ENCODE measurements at regions not wholly inside any gene's neighbourhood (a gene's known extent, or its start where the extent isn't known, plus 50 kb on each side); places are given as distances from the start of the nearest gene placed in this dataset.

DNA sequence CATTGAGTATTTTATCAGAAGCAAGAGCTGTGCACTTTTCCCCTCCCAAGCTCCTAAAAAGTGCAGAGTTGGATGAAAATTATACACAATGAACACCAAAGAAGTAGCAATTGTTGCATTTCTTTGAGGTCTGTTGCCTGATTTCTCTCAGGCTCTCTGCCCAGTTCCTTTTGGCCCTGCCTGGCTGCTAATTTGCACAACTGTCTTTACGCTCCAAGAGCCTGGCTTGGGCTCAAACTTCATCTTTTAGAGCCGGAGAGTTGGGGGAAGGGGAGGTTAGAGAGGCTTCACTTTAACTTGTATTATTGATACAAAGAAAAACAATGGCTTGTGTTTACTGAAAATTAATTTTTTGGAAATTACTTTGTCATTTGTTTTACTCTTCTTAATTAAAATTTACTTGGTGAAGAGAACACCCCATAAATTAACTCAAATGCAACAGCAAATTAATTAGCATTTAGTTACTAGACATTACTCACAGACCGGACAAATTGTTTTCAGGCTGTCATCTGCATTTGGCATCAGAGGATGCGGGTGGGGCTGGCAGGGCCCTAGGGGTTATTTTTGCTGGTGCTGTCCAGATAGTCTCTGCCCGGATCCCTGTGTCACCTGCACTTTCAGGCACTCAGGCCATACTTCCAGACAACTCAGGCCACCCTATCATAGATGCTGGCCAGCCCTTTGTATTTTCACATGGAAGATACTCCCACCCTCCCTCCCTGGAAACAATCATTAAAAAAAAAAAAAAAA, 407.3 kb downstream of the NXPE2 start:
- FAIRE-seq = no peak

GRCh38 chr11:115087791-115088190, 409.5 kb downstream of the NXPE2 start:
- no peak for FAIRE-seq

- no peak for FAIRE-seq
These were observed 411.7 kb downstream of the CADM1 start for GRCh38 chr11:115092516-115092915.

DNA sequence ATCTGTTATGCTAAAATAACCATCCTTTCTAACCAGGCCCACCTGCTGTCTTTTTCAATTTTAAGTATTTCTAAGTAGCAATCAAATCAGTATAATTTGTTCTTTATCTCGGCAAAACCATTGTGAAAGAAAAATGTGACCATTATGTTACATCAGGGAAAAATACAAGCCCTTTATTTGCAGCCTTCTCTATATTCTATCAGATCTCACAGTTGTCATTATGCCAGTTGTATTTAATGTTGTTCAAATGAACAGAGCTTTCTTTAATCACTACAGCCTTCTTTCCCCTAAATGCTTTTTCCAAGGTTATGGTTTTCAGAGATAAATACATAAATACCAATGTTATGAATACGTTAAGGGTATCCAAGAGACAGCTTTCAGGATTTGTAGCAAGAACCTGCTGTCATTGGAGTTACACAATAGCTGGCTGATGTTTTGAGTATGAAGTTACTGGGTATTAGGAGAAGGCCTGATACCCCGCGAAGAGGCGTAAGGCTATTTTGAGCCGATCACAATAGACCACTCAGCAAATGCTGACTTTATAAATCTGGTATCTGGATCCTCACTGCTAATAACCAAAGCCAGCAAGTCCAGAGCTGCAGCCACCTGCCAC, 406.3 kb downstream of the CADM1 start:
- no peak for FAIRE-seq

DNA sequence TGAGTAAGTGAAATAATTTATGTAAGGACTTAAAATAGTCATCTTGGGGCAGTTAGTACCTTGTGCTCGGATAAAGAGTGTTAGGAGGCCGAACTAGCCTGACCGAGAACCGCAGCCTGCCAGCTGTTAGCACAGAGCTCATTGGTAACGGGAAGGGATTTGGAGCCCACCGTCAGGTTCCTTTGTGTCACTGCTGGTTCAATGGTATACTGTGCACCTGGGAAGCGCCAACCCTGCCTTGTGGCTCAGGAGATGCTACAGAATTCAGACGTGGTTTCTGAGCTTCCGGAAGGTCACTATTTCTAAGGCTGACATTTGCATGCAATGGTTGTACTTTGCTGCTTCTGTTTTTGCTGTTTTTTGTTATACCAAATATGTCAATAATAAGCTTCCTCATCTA, 403.5 kb downstream of the CADM1 start:
- FAIRE-seq = no peak

DNA sequence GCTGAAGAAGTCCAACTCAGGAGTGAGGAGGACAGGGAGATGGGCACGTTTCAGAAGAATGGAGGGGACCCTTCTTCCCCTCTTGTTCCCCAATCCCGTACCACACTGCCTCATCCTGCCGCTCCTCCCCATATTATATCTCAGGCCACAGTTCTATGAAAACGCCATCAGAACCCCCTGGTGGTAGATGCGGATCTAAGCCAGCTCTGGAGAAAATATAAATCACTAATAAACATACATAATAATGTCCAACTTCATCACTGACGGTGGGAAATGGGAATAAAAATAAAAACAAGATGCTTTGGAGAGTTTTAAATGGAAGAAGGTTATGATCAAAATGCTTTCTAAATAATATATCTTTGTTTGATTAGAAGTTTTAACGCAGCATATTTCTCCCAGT, 400.3 kb downstream of the CADM1 start:
- no peak for FAIRE-seq

DNA sequence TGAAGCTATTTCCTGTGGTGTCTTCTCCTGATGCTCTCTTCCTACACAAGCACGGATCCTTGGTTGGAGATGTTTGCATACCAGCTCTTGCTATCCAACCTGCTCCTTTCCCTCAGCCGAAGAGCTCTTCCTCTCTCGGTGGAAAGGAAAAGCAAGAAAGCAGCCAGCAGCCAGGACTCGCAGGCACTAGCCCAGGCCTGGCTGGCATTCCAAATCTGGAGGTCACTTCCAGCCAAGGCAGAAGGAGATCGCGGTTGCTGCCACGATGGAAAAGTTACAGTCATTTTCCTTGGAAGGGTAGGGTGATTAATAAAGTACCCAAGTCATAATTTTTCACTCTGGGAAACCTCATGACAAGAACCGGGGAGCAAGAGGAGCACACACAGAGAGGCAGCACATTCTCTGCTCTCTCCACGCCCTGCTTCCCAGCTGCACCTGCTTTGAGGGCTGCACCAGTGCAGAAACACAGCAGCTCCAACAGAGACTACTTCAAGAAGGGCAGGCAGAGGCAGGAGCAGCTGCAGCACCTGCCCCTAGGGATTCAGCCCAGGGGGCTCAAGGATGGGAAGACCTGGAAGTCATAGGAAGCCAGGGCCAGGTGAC, 399.3 kb downstream of the CADM1 start:
- FAIRE-seq = no peak

GRCh38 chr11:115111066-115111465, 393.1 kb downstream of the CADM1 start:
- no peak for FAIRE-seq

- no peak for FAIRE-seq
These were observed 391.5 kb downstream of the CADM1 start for GRCh38 chr11:115112754-115113153.

GRCh38 chr11:115117956-115118493, 386.2 kb downstream of the CADM1 start:
- no peak for FAIRE-seq

- FAIRE-seq = no peak
These were observed 385.1 kb downstream of the CADM1 start for GRCh38 chr11:115119146-115119545.
